ENCODE measurements at regions not wholly inside any gene's neighbourhood (a gene's known extent, or its start where the extent isn't known, plus 50 kb on each side); places are given as distances from the start of the nearest gene placed in this dataset.

DNA sequence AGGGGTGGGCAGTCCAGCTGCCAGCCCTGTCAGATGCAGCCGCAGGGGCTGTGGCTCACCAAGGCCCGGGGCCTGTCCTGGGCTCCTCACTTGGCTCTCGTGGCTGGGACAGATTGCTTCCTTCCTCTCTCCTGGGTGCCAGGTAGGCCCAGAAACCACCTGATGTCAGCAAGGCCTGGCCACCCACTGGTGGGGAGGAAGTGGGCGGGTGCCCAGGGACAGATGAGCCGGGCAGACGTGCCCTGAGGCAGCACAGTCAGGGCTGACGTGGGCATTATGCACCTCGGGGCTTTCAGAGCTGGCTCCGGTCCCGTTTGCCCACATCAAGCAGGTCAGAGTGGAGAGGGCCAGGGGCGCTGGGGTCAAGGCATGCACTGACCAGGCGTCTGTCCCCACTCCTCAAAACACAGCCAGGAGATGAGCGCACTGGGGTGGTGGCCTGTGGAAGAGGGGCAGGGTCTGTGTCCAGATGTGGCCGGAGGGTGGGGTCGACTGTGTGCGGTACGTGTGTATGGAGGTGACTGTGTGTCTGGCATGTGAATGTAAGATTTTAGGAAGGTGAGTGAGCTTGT lies 133.2 kb upstream of the PTPN1 start:
- 83 to 86% methylated on average over 15 to 17 of the region's 17 CpGs for WGBS, 2 donors
- H3K36me3 ChIP-seq, result no peaks in the 10 kb centered on the region
- no peaks in the 10 kb centered on the region for H3K27me3 ChIP-seq
- FAIRE-seq, result no peak
- H3K9me3 ChIP-seq, result no peaks in the 10 kb centered on the region
- intact Hi-C loops (cut with DNase I), result loop anchor here in 1 of 3 donors (10.0 kb wide), 1 partner anchor 78 kb away; no protein-coding TSS in a partner anchor
- no peak for DNase-seq
- no peak overlapping the region for H3K4me3 ChIP-seq
- no peak for ATAC-seq
- TF ChIP-seq CTCF (IDR thresholded peaks at IDR 0.05), result no peak
- no peak overlapping the region for H3K27ac ChIP-seq
- H3K4me1 ChIP-seq, result peaks cover 32 to 39% (median 34%) of the 10 kb centered on the region in 3 donors

GRCh38 chr20:50378170-50379000 lies 131.8 kb upstream of the PTPN1 start:
- intact Hi-C loops (cut with DNase I), result loop anchor here in 1 of 3 donors (10.0 kb wide), 1 partner anchor 76 kb away; no protein-coding TSS in a partner anchor
- Histone ChIP-seq H3K36me3 (no peaks in the 10 kb centered on the region), H3K27ac (peak overlapping the region; percentile 65 to 86 (median 80)), H3K4me3 (peak overlapping the region in 1 of 4 donors; percentile 10), H3K27me3 (no peaks in the 10 kb centered on the region), H3K9me3 (no peaks in the 10 kb centered on the region), H3K4me1 (peaks cover 24 to 37% (median 26%) of the 10 kb centered on the region in 3 donors)
- FAIRE-seq, result no peak
- TF ChIP-seq CTCF (IDR thresholded peaks at IDR 0.05), result no peak
- no peak for DNase-seq
- no peak for ATAC-seq
- WGBS, 2 donors, result 62 to 64% methylated on average over 14 of the region's 14 CpGs

DNA sequence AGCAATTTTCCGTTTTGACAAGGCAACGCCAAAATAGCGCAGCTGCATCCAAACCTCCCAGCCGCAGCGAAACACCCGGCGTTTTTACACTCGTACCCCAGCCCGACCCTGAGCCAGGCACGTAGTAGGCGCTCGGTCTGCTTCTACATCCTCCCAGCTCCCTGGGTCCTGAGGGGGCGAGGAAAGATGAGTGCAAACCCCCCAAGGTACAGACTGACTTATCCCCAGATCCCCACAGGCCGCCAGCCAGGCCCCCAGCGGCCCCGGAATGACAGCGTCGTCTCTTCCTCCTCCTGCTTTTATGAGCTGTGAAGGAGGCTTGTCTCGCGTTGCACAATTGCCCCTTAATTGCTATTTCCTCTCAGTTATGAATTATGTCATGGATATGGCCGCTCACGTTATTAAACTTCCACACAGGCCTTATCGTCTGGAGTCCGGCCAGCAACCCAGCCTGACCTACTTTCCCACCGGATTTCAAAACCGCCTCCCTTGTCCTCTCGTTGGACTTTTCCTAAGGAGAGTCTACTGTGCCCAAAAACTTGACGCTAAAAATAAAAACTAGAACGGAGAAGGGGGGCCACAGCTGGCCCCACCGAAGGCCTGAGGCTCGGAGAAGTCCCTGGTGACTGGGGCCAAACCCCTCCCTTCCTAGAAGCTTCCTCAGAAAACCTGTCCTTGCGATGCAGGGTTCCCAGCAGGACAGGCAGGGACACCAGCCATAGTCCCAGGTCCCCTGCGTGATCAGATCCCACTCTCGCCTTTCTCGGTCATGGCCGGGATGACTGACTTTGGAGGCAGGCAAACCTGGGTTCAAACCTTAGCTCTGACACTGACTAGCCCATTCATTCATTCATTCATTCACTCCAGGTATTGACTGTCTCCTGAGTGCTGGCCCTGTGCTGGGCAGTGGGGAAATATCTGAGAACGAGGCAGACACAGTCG lies 130.9 kb upstream of the PTPN1 start:
- peak; percentile 79 to 88 (median 86) for ATAC-seq
- no peaks in the 10 kb centered on the region for H3K9me3 ChIP-seq
- 13 to 16% methylated on average over 38 of the region's 38 CpGs for WGBS, 2 donors
- peak overlapping the region; percentile 65 to 86 (median 80) for H3K27ac ChIP-seq
- peaks cover 24 to 43% (median 26%) of the 10 kb centered on the region in 3 donors for H3K4me1 ChIP-seq
- intact Hi-C loops (cut with DNase I), result loop anchor here in 1 of 3 donors (10.0 kb wide), 1 partner anchor 75 kb away; no protein-coding TSS in a partner anchor
- FAIRE-seq, result no peak
- no peaks in the 10 kb centered on the region for H3K36me3 ChIP-seq
- H3K4me3 ChIP-seq, result peak overlapping the region in 1 of 4 donors; percentile 10
- DNase-seq, result peak; percentile 84 to 94 (median 92)
- no peak for TF ChIP-seq CTCF (IDR thresholded peaks at IDR 0.05)
- H3K27me3 ChIP-seq, result no peaks in the 10 kb centered on the region

GRCh38 chr20:50379991-50380696 lies 130.0 kb upstream of the PTPN1 start:
- intact Hi-C loops (cut with DNase I), result loop anchor here in 2 of 3 donors (10.0 kb wide), 2 partner anchors 75 to 165 kb away; no protein-coding TSS in a partner anchor

More at GRCh38 chr20:50379991-50380696, 130.0 kb upstream of the PTPN1 start:
- 84 to 86% methylated on average over 16 of the region's 16 CpGs for WGBS, 2 donors
- H3K4me3 ChIP-seq, result no peak overlapping the region
- TF ChIP-seq CTCF (IDR thresholded peaks at IDR 0.05), result no peak
- no peaks in the 10 kb centered on the region for H3K27me3 ChIP-seq
- H3K27ac ChIP-seq, result peak overlapping the region; percentile 65 to 86 (median 80)
- peaks cover 24 to 43% (median 26%) of the 10 kb centered on the region in 3 donors for H3K4me1 ChIP-seq
- ATAC-seq (no peak), DNase-seq (peak in 1 of 6 donors; percentile 30), FAIRE-seq (no peak)
- H3K9me3 ChIP-seq, result no peaks in the 10 kb centered on the region
- H3K36me3 ChIP-seq, result no peaks in the 10 kb centered on the region

Measured in pancreas (tissue), 10 donors.